ENCODE measurements at regions not wholly inside any gene's neighbourhood (a gene's known extent, or its start where the extent isn't known, plus 50 kb on each side); places are given as distances from the start of the nearest gene placed in this dataset.

DNA sequence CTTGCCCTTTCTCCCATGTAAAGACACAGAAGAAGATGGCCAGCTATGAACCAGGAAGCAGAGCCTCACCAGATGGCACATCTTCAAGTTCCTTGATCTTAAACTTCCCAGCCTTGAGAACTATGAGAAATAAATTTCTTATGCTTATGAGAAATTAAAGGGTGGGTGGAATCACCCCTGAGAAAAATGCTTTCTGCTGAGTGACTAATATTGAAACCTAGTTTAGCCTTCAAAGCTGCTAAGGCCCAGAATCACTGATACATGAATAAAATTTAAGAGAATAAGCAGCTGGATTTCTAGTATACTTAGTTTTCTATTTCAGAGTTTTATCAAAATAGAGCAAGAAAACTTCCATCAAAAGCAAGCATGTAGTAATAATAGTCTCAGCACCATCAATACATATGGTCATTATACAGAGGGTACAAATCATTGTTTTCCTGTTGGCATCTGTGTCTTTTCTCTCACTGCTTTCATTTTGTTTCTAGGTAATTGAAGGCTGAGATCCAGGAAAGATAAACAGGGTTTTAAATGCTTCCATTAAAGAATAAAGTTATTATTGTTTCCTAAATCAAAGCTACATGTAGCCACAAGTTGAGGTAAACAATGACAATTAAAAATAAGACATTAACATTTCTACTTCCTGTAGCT, 53.3 kb upstream of the COL5A2 start:
- TF ChIP-seq, protein P1, sequence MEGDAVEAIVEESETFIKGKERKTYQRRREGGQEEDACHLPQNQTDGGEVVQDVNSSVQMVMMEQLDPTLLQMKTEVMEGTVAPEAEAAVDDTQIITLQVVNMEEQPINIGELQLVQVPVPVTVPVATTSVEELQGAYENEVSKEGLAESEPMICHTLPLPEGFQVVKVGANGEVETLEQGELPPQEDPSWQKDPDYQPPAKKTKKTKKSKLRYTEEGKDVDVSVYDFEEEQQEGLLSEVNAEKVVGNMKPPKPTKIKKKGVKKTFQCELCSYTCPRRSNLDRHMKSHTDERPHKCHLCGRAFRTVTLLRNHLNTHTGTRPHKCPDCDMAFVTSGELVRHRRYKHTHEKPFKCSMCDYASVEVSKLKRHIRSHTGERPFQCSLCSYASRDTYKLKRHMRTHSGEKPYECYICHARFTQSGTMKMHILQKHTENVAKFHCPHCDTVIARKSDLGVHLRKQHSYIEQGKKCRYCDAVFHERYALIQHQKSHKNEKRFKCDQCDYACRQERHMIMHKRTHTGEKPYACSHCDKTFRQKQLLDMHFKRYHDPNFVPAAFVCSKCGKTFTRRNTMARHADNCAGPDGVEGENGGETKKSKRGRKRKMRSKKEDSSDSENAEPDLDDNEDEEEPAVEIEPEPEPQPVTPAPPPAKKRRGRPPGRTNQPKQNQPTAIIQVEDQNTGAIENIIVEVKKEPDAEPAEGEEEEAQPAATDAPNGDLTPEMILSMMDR (conservative IDR thresholded peaks at IDR 0.05; ENCODE audit: low read depth, low read length) = no peak
- TF ChIP-seq, protein P2, sequence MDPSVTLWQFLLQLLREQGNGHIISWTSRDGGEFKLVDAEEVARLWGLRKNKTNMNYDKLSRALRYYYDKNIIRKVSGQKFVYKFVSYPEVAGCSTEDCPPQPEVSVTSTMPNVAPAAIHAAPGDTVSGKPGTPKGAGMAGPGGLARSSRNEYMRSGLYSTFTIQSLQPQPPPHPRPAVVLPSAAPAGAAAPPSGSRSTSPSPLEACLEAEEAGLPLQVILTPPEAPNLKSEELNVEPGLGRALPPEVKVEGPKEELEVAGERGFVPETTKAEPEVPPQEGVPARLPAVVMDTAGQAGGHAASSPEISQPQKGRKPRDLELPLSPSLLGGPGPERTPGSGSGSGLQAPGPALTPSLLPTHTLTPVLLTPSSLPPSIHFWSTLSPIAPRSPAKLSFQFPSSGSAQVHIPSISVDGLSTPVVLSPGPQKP (IDR thresholded peaks at IDR 0.05; ENCODE audit: borderline replicate concordance, low read depth, low read length) = no peak

All from IMR-90 (cell line).